ENCODE measurements at regions not wholly inside any gene's neighbourhood (a gene's known extent, or its start where the extent isn't known, plus 50 kb on each side); places are given as distances from the start of the nearest gene placed in this dataset.

DNA sequence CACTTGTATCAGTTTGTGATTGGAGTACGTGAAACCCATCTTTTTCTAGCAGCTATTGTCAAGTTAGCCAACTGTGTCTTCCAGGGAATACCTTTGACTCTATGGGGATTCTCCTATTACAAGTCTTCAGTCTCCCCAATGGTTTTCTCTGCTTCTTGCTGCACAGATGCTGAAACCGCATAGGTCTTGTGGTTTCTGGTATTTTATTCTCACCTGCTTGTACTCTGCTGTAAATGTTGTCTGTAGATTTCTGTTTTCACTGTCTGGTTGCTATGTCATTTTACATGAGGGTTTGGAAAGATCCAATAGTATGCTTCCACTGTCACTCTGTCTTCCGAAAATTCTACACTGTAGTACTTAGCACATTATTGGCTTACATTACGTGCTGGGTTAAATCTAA lies 1196.9 kb upstream of the C9orf72 start:
- no peak overlapping the region for H3K4me3 ChIP-seq
- no peaks in the 10 kb centered on the region for H3K9me3 ChIP-seq
- H3K4me1 ChIP-seq = no peaks in the 10 kb centered on the region
- no peaks in the 10 kb centered on the region for H3K27me3 ChIP-seq
- no peaks in the 10 kb centered on the region for H3K36me3 ChIP-seq
- TF ChIP-seq, protein P1, sequence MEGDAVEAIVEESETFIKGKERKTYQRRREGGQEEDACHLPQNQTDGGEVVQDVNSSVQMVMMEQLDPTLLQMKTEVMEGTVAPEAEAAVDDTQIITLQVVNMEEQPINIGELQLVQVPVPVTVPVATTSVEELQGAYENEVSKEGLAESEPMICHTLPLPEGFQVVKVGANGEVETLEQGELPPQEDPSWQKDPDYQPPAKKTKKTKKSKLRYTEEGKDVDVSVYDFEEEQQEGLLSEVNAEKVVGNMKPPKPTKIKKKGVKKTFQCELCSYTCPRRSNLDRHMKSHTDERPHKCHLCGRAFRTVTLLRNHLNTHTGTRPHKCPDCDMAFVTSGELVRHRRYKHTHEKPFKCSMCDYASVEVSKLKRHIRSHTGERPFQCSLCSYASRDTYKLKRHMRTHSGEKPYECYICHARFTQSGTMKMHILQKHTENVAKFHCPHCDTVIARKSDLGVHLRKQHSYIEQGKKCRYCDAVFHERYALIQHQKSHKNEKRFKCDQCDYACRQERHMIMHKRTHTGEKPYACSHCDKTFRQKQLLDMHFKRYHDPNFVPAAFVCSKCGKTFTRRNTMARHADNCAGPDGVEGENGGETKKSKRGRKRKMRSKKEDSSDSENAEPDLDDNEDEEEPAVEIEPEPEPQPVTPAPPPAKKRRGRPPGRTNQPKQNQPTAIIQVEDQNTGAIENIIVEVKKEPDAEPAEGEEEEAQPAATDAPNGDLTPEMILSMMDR (IDR thresholded peaks at IDR 0.05) = no peak
- TF ChIP-seq POLR2A (IDR thresholded peaks at IDR 0.05) = no peak
- intact Hi-C loops (cut with DNase I) = no loop called here
- WGBS, 2 donors = 78 to 92% methylated on average over 4 of the region's 4 CpGs
- no peak overlapping the region for H3K27ac ChIP-seq
- no peak for DNase-seq

DNA sequence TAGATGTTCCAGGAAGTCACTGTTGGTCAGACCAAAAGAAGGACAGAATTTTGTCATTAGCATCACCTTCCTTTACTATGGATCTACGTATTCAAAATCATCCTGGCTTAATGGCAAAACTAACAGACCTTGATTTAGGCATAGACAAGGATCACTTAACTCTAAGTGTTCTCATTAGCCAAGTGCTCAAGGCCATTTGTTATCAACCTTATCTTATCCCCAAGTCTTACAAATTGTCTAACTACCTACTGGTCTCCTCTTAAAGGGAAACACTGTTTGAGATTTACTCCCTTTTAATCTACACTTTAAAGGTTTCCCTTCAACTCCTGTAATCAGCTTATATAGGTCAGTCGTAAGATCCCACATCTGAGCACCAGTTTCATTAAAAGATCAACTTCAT lies 1197.5 kb upstream of the C9orf72 start:
- DNase-seq = no peak
- intact Hi-C loops (cut with DNase I) = no loop called here

DNA sequence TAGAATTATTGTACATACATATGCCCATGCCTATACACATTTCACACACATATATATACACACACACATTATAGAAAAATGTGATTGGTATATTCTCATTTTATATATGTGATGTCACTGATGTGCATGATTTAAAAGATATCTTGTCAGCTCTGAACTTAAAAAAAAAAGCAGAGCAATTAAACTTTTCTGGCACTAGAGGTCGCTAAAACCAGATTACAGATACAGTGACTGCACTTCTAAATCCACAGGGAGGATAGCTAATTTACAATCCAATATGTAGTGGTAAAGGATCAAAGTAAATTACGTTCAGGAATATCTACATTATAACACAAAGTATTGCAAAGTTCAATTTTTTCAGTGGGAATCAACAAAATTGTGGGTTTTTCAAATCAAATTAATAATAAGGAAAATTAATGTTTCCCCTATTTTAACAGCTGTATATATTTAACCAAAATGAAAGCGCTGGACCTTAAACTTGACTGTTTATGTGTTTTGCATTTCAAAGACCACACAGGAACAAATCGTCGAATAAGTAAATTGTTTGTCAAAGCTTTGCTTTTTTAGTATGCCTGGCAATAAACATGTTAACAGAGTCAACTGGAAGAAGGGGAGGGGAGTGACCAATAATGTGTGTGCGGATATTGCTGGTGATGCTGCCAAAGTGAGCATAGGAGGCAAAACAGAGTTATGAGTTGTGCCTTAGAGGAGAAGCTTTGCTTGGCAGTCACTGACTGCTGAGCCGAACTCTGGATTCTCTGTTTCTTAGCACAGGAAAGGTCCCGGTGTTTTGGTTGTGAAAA lies 1201.4 kb upstream of the C9orf72 start:
- intact Hi-C loops (cut with DNase I) = no loop called here
- Histone ChIP-seq H3K36me3 (no peaks in the 10 kb centered on the region), H3K4me3 (no peak overlapping the region), H3K9me3 (no peaks in the 10 kb centered on the region), H3K27ac (no peak overlapping the region), H3K4me1 (no peaks in the 10 kb centered on the region), H3K27me3 (no peaks in the 10 kb centered on the region)
- DNase-seq = no peak
- whole genome bisulfite sequencing, 2 donors = 37 to 40% methylated on average over 8 of the region's 8 CpGs
- TF ChIP-seq, protein P1 (IDR thresholded peaks at IDR 0.05) = peak in 5 of 6 experiments; percentile 13 to 58 (median 35)
- no peak for TF ChIP-seq POLR2A (IDR thresholded peaks at IDR 0.05)

More for the DNA sequence above, 1197.5 kb upstream of the C9orf72 start:
- H3K4me1 ChIP-seq = no peaks in the 10 kb centered on the region
- H3K27ac ChIP-seq = no peak overlapping the region
- no peaks in the 10 kb centered on the region for H3K9me3 ChIP-seq
- H3K27me3 ChIP-seq = no peaks in the 10 kb centered on the region
- no peaks in the 10 kb centered on the region for H3K36me3 ChIP-seq
- WGBS, 2 donors = 74 to 79% methylated on average over 2 of the region's 2 CpGs
- H3K4me3 ChIP-seq = no peak overlapping the region
- TF ChIP-seq, protein P1 (IDR thresholded peaks at IDR 0.05) = no peak
- no peak for TF ChIP-seq POLR2A (IDR thresholded peaks at IDR 0.05)

DNA sequence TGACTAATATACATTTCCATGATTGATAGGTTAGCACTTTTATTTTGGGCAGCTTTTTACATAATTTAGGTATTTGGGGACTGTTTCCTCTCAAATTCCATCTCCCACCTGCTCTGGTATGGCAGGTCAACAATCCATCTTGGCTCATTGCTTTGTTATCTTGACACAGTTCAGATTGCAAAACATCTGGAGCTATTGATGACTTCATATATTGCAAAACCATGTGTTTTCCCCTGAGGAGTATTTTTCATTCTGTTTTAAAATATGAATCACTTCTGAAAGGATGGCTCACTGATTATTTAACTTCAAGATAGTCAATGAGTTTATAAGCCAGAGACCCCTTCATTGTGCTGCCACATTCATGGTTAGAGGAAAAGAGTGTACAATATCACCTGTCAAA lies 1206.0 kb upstream of the C9orf72 start:
- TF ChIP-seq, protein P1 (IDR thresholded peaks at IDR 0.05) = no peak
- TF ChIP-seq POLR2A (IDR thresholded peaks at IDR 0.05) = no peak

DNA sequence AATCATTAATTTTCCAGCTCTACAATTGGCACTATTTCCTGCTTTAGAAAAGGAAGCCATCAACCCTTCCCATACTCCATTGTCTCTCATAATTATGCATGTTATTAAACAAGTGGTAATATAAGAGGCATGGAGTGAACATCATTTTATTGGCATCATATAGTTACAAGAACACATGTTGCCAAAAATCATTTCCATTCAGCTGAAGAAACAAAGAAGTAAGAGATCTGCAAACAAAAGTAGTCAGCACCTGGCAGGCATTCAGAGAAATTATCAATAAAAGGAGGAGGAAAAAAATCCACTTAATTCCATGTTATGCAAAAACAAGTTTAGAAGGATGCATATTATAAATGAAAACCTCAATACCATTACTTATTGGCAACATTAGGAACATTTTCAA lies 1208.2 kb upstream of the C9orf72 start:
- H3K4me1 ChIP-seq = peaks cover 0 to 12% (median 0%) of the 10 kb centered on the region in 3 donors
- H3K27ac ChIP-seq = no peak overlapping the region
- no peaks in the 10 kb centered on the region for H3K27me3 ChIP-seq
- no peak overlapping the region for H3K4me3 ChIP-seq
- no peaks in the 10 kb centered on the region for H3K9me3 ChIP-seq
- intact Hi-C loops (cut with DNase I) = no loop called here
- H3K36me3 ChIP-seq = no peaks in the 10 kb centered on the region
- TF ChIP-seq POLR2A (IDR thresholded peaks at IDR 0.05) = no peak
- TF ChIP-seq, protein P1 (IDR thresholded peaks at IDR 0.05) = no peak
- DNase-seq = no peak

More for the DNA sequence above, 1206.0 kb upstream of the C9orf72 start:
- Histone ChIP-seq H3K4me1 (peaks cover 0 to 12% (median 0%) of the 10 kb centered on the region in 3 donors), H3K27ac (no peak overlapping the region), H3K4me3 (no peak overlapping the region), H3K36me3 (no peaks in the 10 kb centered on the region), H3K27me3 (no peaks in the 10 kb centered on the region), H3K9me3 (no peaks in the 10 kb centered on the region)
- DNase-seq = no peak
- intact Hi-C loops (cut with DNase I) = no loop called here
